Gastrocnemius medialis (tissue), 4 donors: ENCODE measurements at regions not wholly inside any gene's neighbourhood (a gene's known extent, or its start where the extent isn't known, plus 50 kb on each side); places are given as distances from the start of the nearest gene placed in this dataset.

Experiments
- CTCF ChIP-seq, 5 experiments: fragments of 450-650 bp in 3 of 5; fragments of 200-600 bp in 2 of 5; sonication (generic) in 2 of 5; IDR thresholded peaks in 4 of 5; conservative IDR thresholded peaks in 1 of 5; 1 replicate in 4 of 5; 2 replicates in 1 of 5; pipeline ENCODE4 v1.5.1; 2016 to 2019; ENCODE audit warnings: antibody characterized with exemption in 5 of 5, mild to moderate bottlenecking in 3 of 5, moderate library complexity in 3 of 5
- POLR2A ChIP-seq, 2 donors: fragments of 450-650 bp; IDR thresholded peaks; one replicate each; pipeline ENCODE4 v1.6.1; 2017; ENCODE audit warnings: antibody characterized with exemption in 2 of 2, mild to moderate bottlenecking in 2 of 2, moderate library complexity in 2 of 2

GRCh38 chr9:7467186-7467585 lies 332.4 kb downstream of the DMAC1 start:
- TF ChIP-seq CTCF (IDR thresholded peaks at IDR 0.05 in 4 of 5, conservative IDR thresholded peaks at IDR 0.05 in 1 of 5) (no peak), POLR2A (IDR thresholded peaks at IDR 0.05) (no peak)
